HG02759 (cell line): ENCODE measurements at regions not wholly inside any gene's neighbourhood (a gene's known extent, or its start where the extent isn't known, plus 50 kb on each side); places are given as distances from the start of the nearest gene placed in this dataset.

Experiments used
- ATAC-seq: cut with Tn5 transposase; IDR thresholded peaks from one replicate; pipeline ENCODE4 v1.9.1; 2021; ENCODE audit warnings: mild to moderate bottlenecking, moderate library complexity; ENCODE audit not compliant: unreplicated experiment

GRCh38 chr18:72470391-72470790, 73.8 kb downstream of the CBLN2 start:
- no peak for ATAC-seq

GRCh38 chr18:72468021-72468710, 76.0 kb downstream of the CBLN2 start:
- no peak for ATAC-seq

GRCh38 chr18:72460210-72460680, 83.9 kb downstream of the CBLN2 start:
- no peak for ATAC-seq

GRCh38 chr18:72458271-72458670, 85.9 kb downstream of the CBLN2 start:
- ATAC-seq, result no peak

GRCh38 chr18:72456802-72457201, 87.3 kb downstream of the CBLN2 start:
- no peak for ATAC-seq

- no peak for ATAC-seq
These were observed 91.8 kb downstream of the CBLN2 start for GRCh38 chr18:72452328-72452727.

- no peak for ATAC-seq
These were observed 99.4 kb downstream of the CBLN2 start for GRCh38 chr18:72444798-72445155.

GRCh38 chr18:72444111-72444797, 99.9 kb downstream of the CBLN2 start:
- ATAC-seq, result no peak

GRCh38 chr18:72436401-72436800, 107.7 kb downstream of the CBLN2 start:
- no peak for ATAC-seq

GRCh38 chr18:72433756-72434155, 110.4 kb downstream of the CBLN2 start:
- ATAC-seq, result no peak

GRCh38 chr18:72427721-72428120, 116.4 kb downstream of the CBLN2 start:
- ATAC-seq, result no peak

GRCh38 chr18:72419914-72420313, 124.2 kb downstream of the CBLN2 start:
- ATAC-seq, result no peak

- ATAC-seq, result no peak
These were observed 131.2 kb downstream of the CBLN2 start for GRCh38 chr18:72412927-72413326.

- no peak for ATAC-seq
These were observed 132.9 kb downstream of the CBLN2 start for GRCh38 chr18:72411261-72411660.

- ATAC-seq, result no peak
These were observed 133.7 kb downstream of the CBLN2 start for GRCh38 chr18:72410399-72410798.

- no peak for ATAC-seq
These were observed 134.2 kb downstream of the CBLN2 start for GRCh38 chr18:72409903-72410302.

GRCh38 chr18:72407048-72407447, 137.1 kb downstream of the CBLN2 start:
- ATAC-seq, result no peak

GRCh38 chr18:72391951-72392350, 152.2 kb downstream of the CBLN2 start:
- ATAC-seq, result no peak

- ATAC-seq, result no peak
These were observed 152.7 kb downstream of the CBLN2 start for GRCh38 chr18:72391427-72391826.

- ATAC-seq, result no peak
These were observed 166.1 kb downstream of the CBLN2 start for GRCh38 chr18:72378016-72378415.

- no peak for ATAC-seq
These were observed 167.9 kb downstream of the CBLN2 start for GRCh38 chr18:72376256-72376655.

- ATAC-seq, result no peak
These were observed 168.5 kb downstream of the CBLN2 start for GRCh38 chr18:72375618-72376017.

- ATAC-seq, result no peak
These were observed 172.1 kb downstream of the CBLN2 start for GRCh38 chr18:72372076-72372475.
